Endothelial cell of umbilical vein (primary cell): ENCODE measurements at regions not wholly inside any gene's neighbourhood (a gene's known extent, or its start where the extent isn't known, plus 50 kb on each side); places are given as distances from the start of the nearest gene placed in this dataset.

ENCODE experiments used
- EZH2 ChIP-seq: IDR thresholded peaks from 2 replicates; pipeline ENCODE4 v1.6.1; 2012; ENCODE audit warnings: borderline replicate concordance, low read depth, mild to moderate bottlenecking, moderate library complexity, low read length, inconsistent platforms; ENCODE audit not compliant: severe bottlenecking
- FOS ChIP-seq: IDR thresholded peaks from 2 replicates; pipeline ENCODE4 v1.6.1; 2011; ENCODE audit warnings: mild to moderate bottlenecking, low read length, moderate library complexity, borderline replicate concordance; ENCODE audit not compliant: insufficient read depth
- GATA2 ChIP-seq: IDR thresholded peaks from 2 replicates; pipeline ENCODE4 v1.7.0; 2011; ENCODE audit warnings: low read depth, mild to moderate bottlenecking, moderate library complexity, mixed read lengths, low read length; ENCODE audit not compliant: insufficient read length, insufficient read depth
- JUN ChIP-seq: IDR thresholded peaks from 2 replicates; pipeline ENCODE4 v1.6.1; 2011; ENCODE audit warnings: borderline replicate concordance, low read depth; ENCODE audit not compliant: insufficient read length, insufficient read depth
- MAX ChIP-seq: IDR thresholded peaks from 2 replicates; pipeline ENCODE4 v1.6.1; 2011; ENCODE audit not compliant: insufficient read depth, insufficient read length
- MYC ChIP-seq: IDR thresholded peaks from one replicate; pipeline ENCODE4 v1.6.1; 2011; ENCODE audit warnings: mild to moderate bottlenecking, low read depth, low read length
- POLR2A ChIP-seq: IDR thresholded peaks from 2 replicates; pipeline ENCODE4 v1.6.1; 2012; ENCODE audit warnings: low read depth, mild to moderate bottlenecking, control low read depth, low read length
- POLR2AphosphoS5 ChIP-seq: IDR thresholded peaks from 2 replicates; pipeline ENCODE4 v1.6.1; 2012; ENCODE audit warnings: low read depth, mild to moderate bottlenecking, control low read depth, low read length, moderate library complexity; ENCODE audit not compliant: insufficient read depth
- TF ChIP-seq, protein P1 (sequence below), 2 donors: IDR thresholded peaks; 1 replicate in 1 of 2; 2 replicates in 1 of 2; pipeline ENCODE4 v1.5.1; 2011; ENCODE audit warnings: low read length in 2 of 2, mild to moderate bottlenecking in 2 of 2, moderate library complexity in 2 of 2, control low read depth in 1 of 2, inconsistent platforms in 1 of 2, low read depth in 1 of 2; ENCODE audit not compliant: insufficient read depth in 1 of 2; ENCODE audit errors: extremely low read depth in 1 of 2

DNA sequence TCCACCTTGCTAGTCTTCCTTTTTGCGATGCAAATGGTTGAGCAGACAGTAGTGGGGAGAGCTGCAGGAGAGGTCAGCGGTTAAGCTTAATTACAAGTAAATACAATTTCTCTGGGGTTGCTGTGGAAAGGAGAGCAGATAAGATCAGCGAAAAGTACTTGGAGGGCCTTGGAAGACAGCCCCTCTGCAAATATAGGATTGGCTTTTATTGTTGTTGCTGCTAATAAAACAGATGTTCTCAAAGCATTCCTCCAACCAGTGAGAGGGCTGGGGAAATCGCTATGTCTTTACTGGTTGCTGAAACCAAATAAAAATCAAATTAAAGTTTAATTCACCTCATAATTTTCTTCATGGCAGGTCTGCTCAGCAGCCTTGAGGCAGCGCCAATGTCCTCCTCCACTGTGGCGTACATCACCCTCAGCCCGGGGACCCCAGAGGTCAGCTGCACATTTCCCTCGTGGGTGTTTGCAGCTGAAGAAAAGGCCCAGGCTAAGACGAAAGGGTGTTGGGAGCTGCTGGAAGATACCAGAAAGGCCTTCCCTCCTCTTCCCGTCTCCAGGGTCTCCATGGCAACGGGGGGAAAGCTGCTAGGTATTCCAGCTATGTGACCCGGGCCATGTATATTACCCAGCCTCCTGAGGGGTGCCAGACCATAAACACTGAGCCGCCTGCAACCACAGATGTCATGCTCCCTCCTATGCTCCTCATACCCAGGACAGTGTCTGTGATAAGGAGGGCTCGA, 54.6 kb upstream of the POU2F1 start:
- TF ChIP-seq MAX (no peak), FOS (no peak), MYC (no peak), POLR2A (no peak), EZH2 (no peak), POLR2AphosphoS5 (no peak), GATA2 (no peak), JUN (no peak)
- TF ChIP-seq, protein P1, sequence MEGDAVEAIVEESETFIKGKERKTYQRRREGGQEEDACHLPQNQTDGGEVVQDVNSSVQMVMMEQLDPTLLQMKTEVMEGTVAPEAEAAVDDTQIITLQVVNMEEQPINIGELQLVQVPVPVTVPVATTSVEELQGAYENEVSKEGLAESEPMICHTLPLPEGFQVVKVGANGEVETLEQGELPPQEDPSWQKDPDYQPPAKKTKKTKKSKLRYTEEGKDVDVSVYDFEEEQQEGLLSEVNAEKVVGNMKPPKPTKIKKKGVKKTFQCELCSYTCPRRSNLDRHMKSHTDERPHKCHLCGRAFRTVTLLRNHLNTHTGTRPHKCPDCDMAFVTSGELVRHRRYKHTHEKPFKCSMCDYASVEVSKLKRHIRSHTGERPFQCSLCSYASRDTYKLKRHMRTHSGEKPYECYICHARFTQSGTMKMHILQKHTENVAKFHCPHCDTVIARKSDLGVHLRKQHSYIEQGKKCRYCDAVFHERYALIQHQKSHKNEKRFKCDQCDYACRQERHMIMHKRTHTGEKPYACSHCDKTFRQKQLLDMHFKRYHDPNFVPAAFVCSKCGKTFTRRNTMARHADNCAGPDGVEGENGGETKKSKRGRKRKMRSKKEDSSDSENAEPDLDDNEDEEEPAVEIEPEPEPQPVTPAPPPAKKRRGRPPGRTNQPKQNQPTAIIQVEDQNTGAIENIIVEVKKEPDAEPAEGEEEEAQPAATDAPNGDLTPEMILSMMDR (IDR thresholded peaks at IDR 0.05; ENCODE audit: extremely low read depth in 1 of 2, insufficient read depth in 1 of 2, low read depth in 1 of 2, low read length in 2 of 2): no peak
